CD4-positive, CD25-positive, alpha-beta regulatory T cell (primary cell): ENCODE measurements at regions not wholly inside any gene's neighbourhood (a gene's known extent, or its start where the extent isn't known, plus 50 kb on each side); places are given as distances from the start of the nearest gene placed in this dataset.

Source experiments
- ATAC-seq, 2 donors: fragments of 150-1000 bp; cut with Tn5 transposase; one replicate each; pipeline ENCODE4 v1.10.0; 2021; ENCODE audit warnings: low read depth in 2 of 2, moderate number of reproducible peaks in 2 of 2, moderate library complexity in 1 of 2
- DNase-seq, 3 donors: peaks; one replicate each; pipeline versions ENCODE4 v3.0.0 to v3.0.0-alpha.2; 2012 to 2022; ENCODE audit warnings: mixed read lengths in 1 of 3
- H3K27ac ChIP-seq: one replicate; pipeline ENCODE4 v1.7.0; 2013; ENCODE audit warnings: mild to moderate bottlenecking, low read length; ENCODE audit not compliant: insufficient read depth, poor library complexity, severe bottlenecking
- H3K27me3 ChIP-seq: one replicate; pipeline ENCODE4 v1.7.0; 2013; ENCODE audit warnings: low read length; ENCODE audit not compliant: control insufficient read depth, insufficient read depth
- H3K36me3 ChIP-seq: one replicate; pipeline ENCODE4 v1.7.0; 2013; ENCODE audit warnings: mild to moderate bottlenecking, low read length, moderate library complexity; ENCODE audit not compliant: control insufficient read depth, insufficient read depth
- H3K4me1 ChIP-seq: 2 replicates; pipeline ENCODE4 v1.7.0; 2013; ENCODE audit warnings: mild to moderate bottlenecking, low read length; ENCODE audit not compliant: insufficient read depth, control insufficient read depth, poor library complexity, severe bottlenecking
- H3K4me3 ChIP-seq: one replicate; pipeline ENCODE4 v1.7.0; 2013; ENCODE audit warnings: low read depth, mild to moderate bottlenecking, low read length, moderate library complexity
- H3K9me3 ChIP-seq, 2 experiments: 1 replicate in 1 of 2; 2 replicates in 1 of 2; pipeline ENCODE4 v1.7.0; 2013; ENCODE audit warnings: low read length in 2 of 2, mild to moderate bottlenecking in 1 of 2, moderate library complexity in 1 of 2; ENCODE audit not compliant: control insufficient read depth in 2 of 2
- H3K27ac Mint-ChIP-seq, 3 donors: one replicate each; pipeline ENCODE4 v1.8.0; 2020 to 2022; ENCODE audit warnings: mild to moderate bottlenecking in 3 of 3, mixed read lengths in 3 of 3, moderate library complexity in 2 of 3
- H3K27me3 Mint-ChIP-seq: one replicate; pipeline ENCODE4 v1.8.0; 2022; ENCODE audit warnings: mild to moderate bottlenecking, mixed read lengths
- H3K36me3 Mint-ChIP-seq: one replicate; pipeline ENCODE4 v1.8.0; 2020; ENCODE audit warnings: mixed read lengths
- H3K4me1 Mint-ChIP-seq, 4 donors: one replicate each; pipeline ENCODE4 v1.8.0; 2020 to 2022; ENCODE audit warnings: mixed read lengths in 4 of 4, mild to moderate bottlenecking in 1 of 4
- H3K4me3 Mint-ChIP-seq, 4 donors: one replicate each; pipeline ENCODE4 v1.8.0; 2020 to 2022; ENCODE audit warnings: mild to moderate bottlenecking in 4 of 4, mixed read lengths in 4 of 4, moderate library complexity in 3 of 4
- H3K9me3 Mint-ChIP-seq, 7 donors: one replicate each; pipeline ENCODE4 v1.8.0; 2020 to 2022; ENCODE audit warnings: mixed read lengths in 7 of 7, mild to moderate bottlenecking in 3 of 7, moderate library complexity in 2 of 7

DNA sequence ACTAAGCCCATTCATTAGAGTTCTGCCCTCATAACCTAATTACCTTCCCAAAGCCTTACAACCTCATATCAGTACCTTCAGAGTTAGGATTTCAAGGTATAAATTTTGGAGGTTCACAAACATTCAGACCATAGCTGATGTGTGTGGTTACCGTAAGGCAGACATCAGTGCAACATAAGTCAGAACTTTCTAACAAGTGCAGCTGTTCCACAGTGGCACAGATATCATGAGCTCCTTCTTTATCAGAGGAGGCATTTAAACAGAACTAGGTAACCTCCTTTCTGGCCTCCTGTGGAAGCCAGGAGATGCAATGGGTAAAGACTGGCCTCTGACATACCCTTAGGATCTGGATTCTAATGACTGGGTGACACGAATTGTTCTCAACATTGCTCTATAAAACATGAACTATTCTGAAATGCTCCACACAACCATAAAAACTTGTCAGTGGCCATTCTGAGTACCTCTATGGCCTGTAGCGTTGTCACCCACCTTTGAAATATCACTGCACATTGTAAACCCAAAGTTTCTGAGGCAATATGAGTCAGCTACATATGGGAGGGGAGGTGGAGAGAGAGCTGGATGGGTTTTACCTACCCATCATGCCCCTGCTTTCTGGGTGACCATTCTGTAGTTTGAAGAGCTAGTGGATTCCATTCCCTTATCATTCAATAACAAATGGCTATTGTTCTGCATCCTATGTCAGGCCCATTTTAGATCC lies 546.0 kb upstream of the TBL1XR1 start:
- no peaks in the 10 kb centered on the region for H3K27me3 Mint-ChIP-seq
- H3K36me3 Mint-ChIP-seq: no peaks in the 10 kb centered on the region
- Histone ChIP-seq H3K27me3 (no peaks in the 10 kb centered on the region), H3K4me1 (peaks cover 4% of the 10 kb centered on the region), H3K36me3 (no peaks in the 10 kb centered on the region), H3K27ac (no peak overlapping the region), H3K4me3 (no peak overlapping the region), H3K9me3 (no peaks in the 10 kb centered on the region)
- H3K4me3 Mint-ChIP-seq: no peak overlapping the region
- ATAC-seq (no peak), DNase-seq (no peak)
- no peak overlapping the region for H3K27ac Mint-ChIP-seq
- peaks cover 0 to 2% (median 0%) of the 10 kb centered on the region in 7 donors for H3K9me3 Mint-ChIP-seq
- H3K4me1 Mint-ChIP-seq: peaks cover 0 to 18% (median 6%) of the 10 kb centered on the region in 4 donors

- no peaks in the 10 kb centered on the region for H3K9me3 ChIP-seq
- Mint-ChIP-seq H3K27ac (no peak overlapping the region), H3K4me3 (no peak overlapping the region), H3K36me3 (no peaks in the 10 kb centered on the region), H3K9me3 (peaks cover 0 to 2% (median 0%) of the 10 kb centered on the region in 7 donors), H3K27me3 (no peaks in the 10 kb centered on the region), H3K4me1 (peaks cover 0 to 18% (median 6%) of the 10 kb centered on the region in 4 donors)
- H3K27ac ChIP-seq: no peak overlapping the region
- no peaks in the 10 kb centered on the region for H3K27me3 ChIP-seq
- ATAC-seq (no peak), DNase-seq (no peak)
- peaks cover 4% of the 10 kb centered on the region for H3K4me1 ChIP-seq
- H3K4me3 ChIP-seq: no peak overlapping the region
- no peaks in the 10 kb centered on the region for H3K36me3 ChIP-seq
These were observed 547.8 kb upstream of the TBL1XR1 start for GRCh38 chr3:177744873-177745606.

DNA sequence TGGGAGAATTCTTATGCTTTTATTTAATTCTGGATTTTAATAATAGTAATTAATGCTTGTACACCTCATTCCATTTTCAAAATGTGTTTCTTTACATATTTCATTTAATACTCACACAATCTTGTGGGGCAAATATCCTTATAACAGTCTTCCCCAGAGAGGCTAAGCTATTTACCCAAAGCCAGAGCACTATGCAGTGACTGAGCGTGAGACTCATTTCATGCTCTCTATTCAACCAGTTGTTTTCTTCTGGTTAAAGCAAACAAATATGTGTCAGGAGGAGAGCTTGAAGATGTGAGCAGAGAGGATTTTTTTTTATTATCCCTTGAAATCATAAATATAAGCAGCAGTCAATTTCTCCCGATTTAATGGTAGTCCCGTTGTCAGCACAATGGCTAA lies 548.3 kb upstream of the TBL1XR1 start:
- H3K9me3 Mint-ChIP-seq: no peaks in the 10 kb centered on the region
- DNase-seq (no peak), ATAC-seq (no peak)
- Histone ChIP-seq H3K4me3 (no peak overlapping the region), H3K27me3 (no peaks in the 10 kb centered on the region), H3K9me3 (no peaks in the 10 kb centered on the region), H3K4me1 (peaks cover 4% of the 10 kb centered on the region), H3K27ac (no peak overlapping the region), H3K36me3 (no peaks in the 10 kb centered on the region)
- no peaks in the 10 kb centered on the region for H3K36me3 Mint-ChIP-seq
- H3K27ac Mint-ChIP-seq: peak overlapping the region in 1 of 3 donors; percentile 18
- peaks cover 0 to 18% (median 6%) of the 10 kb centered on the region in 4 donors for H3K4me1 Mint-ChIP-seq
- no peak overlapping the region for H3K4me3 Mint-ChIP-seq
- H3K27me3 Mint-ChIP-seq: no peaks in the 10 kb centered on the region

DNA sequence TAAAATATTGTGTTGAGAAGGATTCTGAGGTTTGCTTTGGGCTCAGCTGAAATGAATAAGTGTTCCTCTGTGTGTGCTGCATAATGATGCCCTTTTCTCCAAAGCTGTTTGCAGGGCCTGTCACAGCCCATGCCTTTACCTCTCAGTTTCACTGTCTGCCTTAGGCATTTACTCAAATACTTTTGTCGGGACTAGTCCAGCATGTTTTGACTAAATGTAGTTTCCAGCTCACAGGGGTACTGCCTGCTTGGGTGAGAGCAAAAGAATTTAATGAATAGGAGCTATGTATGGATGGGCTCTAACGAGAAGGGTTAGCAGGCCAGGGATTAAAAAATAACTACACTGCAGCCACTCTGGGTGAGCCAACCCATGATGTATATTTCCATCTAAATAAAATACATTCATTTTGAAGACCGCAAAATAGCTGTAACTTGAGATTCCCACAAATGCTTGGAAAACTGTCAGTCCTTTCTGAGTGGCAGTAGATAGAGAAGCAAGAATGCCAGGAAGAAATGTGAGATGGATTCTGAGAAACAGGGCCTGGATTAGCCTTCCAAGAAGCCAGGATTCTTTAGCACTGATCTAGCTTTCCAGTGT lies 549.2 kb upstream of the TBL1XR1 start:
- no peaks in the 10 kb centered on the region for H3K36me3 Mint-ChIP-seq
- H3K27me3 Mint-ChIP-seq: no peaks in the 10 kb centered on the region
- ATAC-seq: no peak
- no peaks in the 10 kb centered on the region for H3K27me3 ChIP-seq
- H3K27ac ChIP-seq: no peak overlapping the region
- peaks cover 4% of the 10 kb centered on the region for H3K4me1 ChIP-seq
- H3K4me3 Mint-ChIP-seq: no peak overlapping the region
- peak in 1 of 3 donors; percentile 1 for DNase-seq
- H3K4me1 Mint-ChIP-seq: peaks cover 0 to 18% (median 6%) of the 10 kb centered on the region in 4 donors
- H3K9me3 Mint-ChIP-seq: no peaks in the 10 kb centered on the region
- H3K9me3 ChIP-seq: no peaks in the 10 kb centered on the region
- H3K27ac Mint-ChIP-seq: peak overlapping the region in 2 of 3 donors; percentile 18 to 22
- no peak overlapping the region for H3K4me3 ChIP-seq
- no peaks in the 10 kb centered on the region for H3K36me3 ChIP-seq

- H3K36me3 Mint-ChIP-seq: no peaks in the 10 kb centered on the region
- no peak for DNase-seq
- no peak overlapping the region for H3K4me3 Mint-ChIP-seq
- Histone ChIP-seq H3K4me3 (no peak overlapping the region), H3K4me1 (peaks cover 4% of the 10 kb centered on the region), H3K36me3 (no peaks in the 10 kb centered on the region), H3K27me3 (no peaks in the 10 kb centered on the region), H3K9me3 (no peaks in the 10 kb centered on the region), H3K27ac (no peak overlapping the region)
- H3K27ac Mint-ChIP-seq: no peak overlapping the region
- no peak for ATAC-seq
- H3K27me3 Mint-ChIP-seq: no peaks in the 10 kb centered on the region
- H3K4me1 Mint-ChIP-seq: peaks cover 0 to 18% (median 9%) of the 10 kb centered on the region in 4 donors
- no peaks in the 10 kb centered on the region for H3K9me3 Mint-ChIP-seq
These were observed 552.6 kb upstream of the TBL1XR1 start for GRCh38 chr3:177749836-177750235.

DNA sequence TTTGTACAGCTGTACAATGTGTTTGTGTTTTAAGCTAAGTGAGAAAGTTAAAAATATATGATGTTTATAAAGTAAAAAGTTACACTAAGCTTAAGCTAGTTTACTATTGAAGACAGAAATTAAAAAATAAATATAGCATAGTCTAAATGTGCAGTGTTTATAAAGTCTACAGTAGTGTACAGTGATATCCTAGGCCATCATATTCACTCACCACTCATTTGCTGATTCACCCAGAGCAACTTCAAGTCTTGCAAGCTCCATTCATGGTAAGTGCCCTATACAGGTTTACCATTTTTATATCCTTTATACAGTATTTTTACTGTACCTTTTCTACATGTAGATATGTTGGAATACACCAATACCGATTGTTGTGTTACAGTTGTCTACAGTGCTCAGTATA lies 553.2 kb upstream of the TBL1XR1 start:
- H3K9me3 ChIP-seq: no peaks in the 10 kb centered on the region
- Mint-ChIP-seq H3K27ac (no peak overlapping the region), H3K4me3 (no peak overlapping the region), H3K27me3 (no peaks in the 10 kb centered on the region), H3K4me1 (peaks cover 0 to 18% (median 9%) of the 10 kb centered on the region in 4 donors), H3K36me3 (no peaks in the 10 kb centered on the region), H3K9me3 (no peaks in the 10 kb centered on the region)
- no peak overlapping the region for H3K27ac ChIP-seq
- no peaks in the 10 kb centered on the region for H3K27me3 ChIP-seq
- DNase-seq (no peak), ATAC-seq (no peak)
- peaks cover 4% of the 10 kb centered on the region for H3K4me1 ChIP-seq
- H3K36me3 ChIP-seq: no peaks in the 10 kb centered on the region
- H3K4me3 ChIP-seq: no peak overlapping the region

DNA sequence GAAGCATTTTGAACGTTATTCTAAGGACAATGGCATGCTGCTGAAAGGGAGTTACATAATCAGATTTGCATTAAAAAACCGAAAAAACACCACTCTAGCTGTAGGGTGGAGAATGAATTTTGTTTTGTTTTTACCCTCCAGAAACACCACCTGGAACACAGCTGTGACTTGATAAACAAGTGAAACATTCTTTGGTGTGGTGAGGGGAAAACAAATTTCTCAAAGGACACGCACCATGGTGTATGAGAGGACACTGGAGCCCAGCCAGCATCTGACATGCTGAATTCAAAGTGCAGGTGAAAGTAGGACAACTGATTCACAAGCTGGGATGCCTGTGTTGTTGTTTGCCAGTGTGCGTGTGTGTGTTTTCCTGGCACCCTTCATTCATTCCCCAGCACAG lies 554.5 kb upstream of the TBL1XR1 start:
- peak overlapping the region in 2 of 3 donors; percentile 40 to 95 for H3K27ac Mint-ChIP-seq
- H3K4me1 Mint-ChIP-seq: peaks cover 0 to 10% (median 5%) of the 10 kb centered on the region in 4 donors
- Histone ChIP-seq H3K27me3 (no peaks in the 10 kb centered on the region), H3K4me1 (peaks cover under 1% of the 10 kb centered on the region), H3K4me3 (no peak overlapping the region), H3K9me3 (no peaks in the 10 kb centered on the region), H3K27ac (no peak overlapping the region), H3K36me3 (no peaks in the 10 kb centered on the region)
- no peak for ATAC-seq
- H3K9me3 Mint-ChIP-seq: no peaks in the 10 kb centered on the region
- no peak overlapping the region for H3K4me3 Mint-ChIP-seq
- no peaks in the 10 kb centered on the region for H3K36me3 Mint-ChIP-seq
- no peak for DNase-seq
- no peaks in the 10 kb centered on the region for H3K27me3 Mint-ChIP-seq
